ENCODE measurements at regions not wholly inside any gene's neighbourhood (a gene's known extent, or its start where the extent isn't known, plus 50 kb on each side); places are given as distances from the start of the nearest gene placed in this dataset.

DNA sequence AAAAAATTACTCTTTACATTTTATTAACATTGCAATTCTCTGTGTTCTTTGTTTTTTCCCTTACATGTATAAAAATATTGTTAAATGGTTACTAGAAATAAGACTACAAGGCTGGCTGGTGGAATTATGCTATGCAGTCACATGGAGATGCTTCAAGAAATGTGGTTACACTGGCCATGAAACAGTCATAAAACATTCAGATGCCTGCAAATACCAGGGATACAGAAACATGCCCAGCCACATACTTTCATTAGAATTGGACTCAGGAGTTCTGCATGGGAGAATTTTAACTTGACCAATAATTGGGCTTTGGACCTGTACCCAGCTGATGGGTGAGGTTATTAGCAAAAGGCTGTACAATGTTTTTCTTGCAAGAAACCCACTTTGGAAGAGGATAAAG, 1407.7 kb upstream of the SLC10A2 start:
- no peak overlapping the region for H3K4me3 ChIP-seq (ENCODE audit: low read depth, low read length)
- TF ChIP-seq, protein P1, sequence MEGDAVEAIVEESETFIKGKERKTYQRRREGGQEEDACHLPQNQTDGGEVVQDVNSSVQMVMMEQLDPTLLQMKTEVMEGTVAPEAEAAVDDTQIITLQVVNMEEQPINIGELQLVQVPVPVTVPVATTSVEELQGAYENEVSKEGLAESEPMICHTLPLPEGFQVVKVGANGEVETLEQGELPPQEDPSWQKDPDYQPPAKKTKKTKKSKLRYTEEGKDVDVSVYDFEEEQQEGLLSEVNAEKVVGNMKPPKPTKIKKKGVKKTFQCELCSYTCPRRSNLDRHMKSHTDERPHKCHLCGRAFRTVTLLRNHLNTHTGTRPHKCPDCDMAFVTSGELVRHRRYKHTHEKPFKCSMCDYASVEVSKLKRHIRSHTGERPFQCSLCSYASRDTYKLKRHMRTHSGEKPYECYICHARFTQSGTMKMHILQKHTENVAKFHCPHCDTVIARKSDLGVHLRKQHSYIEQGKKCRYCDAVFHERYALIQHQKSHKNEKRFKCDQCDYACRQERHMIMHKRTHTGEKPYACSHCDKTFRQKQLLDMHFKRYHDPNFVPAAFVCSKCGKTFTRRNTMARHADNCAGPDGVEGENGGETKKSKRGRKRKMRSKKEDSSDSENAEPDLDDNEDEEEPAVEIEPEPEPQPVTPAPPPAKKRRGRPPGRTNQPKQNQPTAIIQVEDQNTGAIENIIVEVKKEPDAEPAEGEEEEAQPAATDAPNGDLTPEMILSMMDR (IDR thresholded peaks at IDR 0.05; ENCODE audit: control insufficient read depth, extremely low read depth, insufficient read depth) = no peak
- no peak for DNase-seq (ENCODE audit: low read depth)

DNA sequence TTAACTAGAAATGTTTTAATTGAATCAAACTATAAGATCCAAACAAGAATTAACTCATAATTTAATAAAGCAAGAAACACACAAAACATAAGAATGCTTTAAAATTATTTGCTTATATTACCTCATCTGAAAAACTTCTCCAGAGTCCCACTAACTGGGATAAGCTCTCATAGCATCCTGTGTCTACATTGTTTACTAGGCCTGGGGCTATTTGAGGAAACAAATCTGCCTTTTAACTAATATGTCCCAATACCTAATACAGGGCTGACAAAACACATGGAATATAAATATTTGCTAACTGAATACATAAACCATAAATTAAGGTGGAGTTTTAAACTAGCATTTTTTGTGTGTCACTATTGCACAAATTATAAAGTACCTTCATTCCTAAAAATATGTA, 1399.8 kb upstream of the SLC10A2 start:
- DNase-seq (ENCODE audit: low read depth) = peak; percentile 74
- TF ChIP-seq, protein P1 (IDR thresholded peaks at IDR 0.05; ENCODE audit: control insufficient read depth, extremely low read depth, insufficient read depth) = no peak
- H3K4me3 ChIP-seq (ENCODE audit: low read depth, low read length) = no peak overlapping the region

DNA sequence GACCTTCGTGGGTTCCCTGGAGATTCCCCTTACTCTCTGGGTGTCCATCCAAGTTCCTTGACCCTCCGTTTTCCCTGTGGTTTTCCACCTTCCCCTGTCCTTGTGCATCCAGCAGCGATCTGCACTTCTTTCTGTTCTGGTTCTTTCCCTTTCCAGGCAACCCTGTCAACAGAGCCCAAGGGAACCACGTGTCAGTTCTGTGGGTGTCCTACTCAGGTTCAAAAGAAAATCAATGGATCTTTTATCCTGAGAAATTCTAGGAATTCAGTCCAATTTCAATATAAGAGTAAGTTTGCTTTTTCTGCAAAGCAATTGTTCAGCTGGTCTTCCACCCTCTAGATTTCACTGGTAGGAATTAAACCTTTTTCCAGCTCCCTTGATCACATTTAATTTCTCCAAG, 1394.8 kb upstream of the SLC10A2 start:
- TF ChIP-seq, protein P1 (IDR thresholded peaks at IDR 0.05; ENCODE audit: control insufficient read depth, extremely low read depth, insufficient read depth) = no peak
- no peak for DNase-seq (ENCODE audit: low read depth)

DNA sequence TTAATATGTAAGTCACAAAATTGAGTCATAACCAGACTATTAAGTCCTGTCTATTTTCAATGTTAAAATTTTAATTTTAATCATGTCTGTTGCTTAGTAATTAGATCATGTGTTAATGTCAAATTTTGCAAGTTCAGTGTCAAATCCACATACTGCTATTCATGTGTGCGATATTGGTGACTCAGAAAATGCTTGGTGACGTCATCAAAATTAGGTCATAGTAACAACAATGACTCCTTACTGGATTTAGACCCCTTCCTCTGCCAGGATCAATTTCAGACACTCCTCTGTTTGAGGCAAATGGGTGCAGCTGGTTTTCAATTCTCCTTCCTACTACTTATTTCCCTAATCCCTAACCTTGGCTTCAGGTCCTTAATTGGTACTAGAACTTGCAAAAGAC, 1394.3 kb upstream of the SLC10A2 start:
- no peak for DNase-seq (ENCODE audit: low read depth)
- no peak overlapping the region for H3K4me3 ChIP-seq (ENCODE audit: low read depth, low read length)
- TF ChIP-seq, protein P1 (IDR thresholded peaks at IDR 0.05; ENCODE audit: control insufficient read depth, extremely low read depth, insufficient read depth) = no peak

More for the DNA sequence above, 1394.8 kb upstream of the SLC10A2 start:
- no peak overlapping the region for H3K4me3 ChIP-seq (ENCODE audit: low read depth, low read length)

DNA sequence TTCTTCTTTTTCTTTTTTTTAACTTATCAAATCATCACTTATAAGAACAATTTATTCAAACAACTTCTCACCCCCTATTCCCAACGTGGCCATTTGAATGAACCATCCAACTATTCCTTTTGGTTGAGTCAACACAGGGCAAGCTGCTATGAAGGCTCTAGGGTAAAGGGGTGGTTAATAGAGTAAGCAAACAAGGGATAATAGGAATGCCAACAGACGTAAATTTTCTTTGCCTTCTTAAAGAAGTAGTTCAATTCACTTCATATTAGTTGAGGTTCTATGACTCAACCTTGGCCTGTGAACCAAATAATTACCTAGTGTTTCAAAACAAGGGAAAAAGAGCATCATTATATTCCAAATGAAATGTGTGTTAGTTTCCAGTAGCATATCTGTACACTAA, 1383.8 kb upstream of the SLC10A2 start:
- TF ChIP-seq, protein P1 (IDR thresholded peaks at IDR 0.05; ENCODE audit: control insufficient read depth, extremely low read depth, insufficient read depth) = no peak
- DNase-seq (ENCODE audit: low read depth) = no peak
- no peak overlapping the region for H3K4me3 ChIP-seq (ENCODE audit: low read depth, low read length)

DNA sequence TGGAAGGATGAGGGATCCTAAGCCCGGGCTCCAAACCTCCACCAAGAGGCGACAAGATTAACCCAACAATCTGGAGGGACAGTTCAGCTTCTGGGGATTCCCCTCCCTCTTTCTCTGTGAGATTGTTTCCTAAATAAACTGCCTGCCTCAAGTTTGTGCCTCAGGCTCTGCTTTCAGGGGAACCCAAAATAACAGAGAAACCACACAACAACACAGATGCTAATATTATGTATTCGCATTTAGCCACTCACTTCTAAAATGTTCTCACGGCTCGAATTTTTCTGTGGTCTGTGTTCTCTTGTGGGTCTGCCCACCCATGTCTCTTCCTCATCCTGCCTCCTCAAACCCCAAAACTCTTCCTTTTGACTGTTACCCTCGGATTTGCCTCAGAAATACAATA, 1381.1 kb upstream of the SLC10A2 start:
- DNase-seq (ENCODE audit: low read depth) = no peak
- TF ChIP-seq, protein P1 (IDR thresholded peaks at IDR 0.05; ENCODE audit: control insufficient read depth, extremely low read depth, insufficient read depth) = no peak
- no peak overlapping the region for H3K4me3 ChIP-seq (ENCODE audit: low read depth, low read length)

DNA sequence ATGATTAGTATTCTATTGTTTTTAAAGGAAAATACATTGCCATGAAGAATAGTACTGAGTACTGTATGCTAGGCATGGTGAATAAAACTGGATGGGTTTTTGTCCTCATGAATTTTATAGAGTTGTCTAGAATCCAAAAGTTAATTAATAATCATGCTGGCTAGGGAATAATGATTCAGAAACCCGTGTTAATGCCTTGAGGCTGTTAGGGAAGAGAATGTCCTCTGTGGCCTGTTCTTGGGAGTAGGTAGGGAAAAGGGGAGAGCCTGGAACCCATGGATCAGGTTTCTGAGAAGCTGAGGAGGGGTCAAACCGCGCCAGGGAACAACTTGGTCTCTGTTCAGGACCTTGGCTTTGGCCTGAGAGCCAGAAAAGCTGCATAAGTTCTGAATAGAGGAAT, 1376.3 kb upstream of the SLC10A2 start:
- no peak overlapping the region for H3K4me3 ChIP-seq (ENCODE audit: low read depth, low read length)
- TF ChIP-seq, protein P1 (IDR thresholded peaks at IDR 0.05; ENCODE audit: control insufficient read depth, extremely low read depth, insufficient read depth) = no peak
- DNase-seq (ENCODE audit: low read depth) = no peak

Data from LNCaP clone FGC (cell line).